Left lung (tissue), 4 donors: ENCODE measurements at regions not wholly inside any gene's neighbourhood (a gene's known extent, or its start where the extent isn't known, plus 50 kb on each side); places are given as distances from the start of the nearest gene placed in this dataset.

Experiments used
- ATAC-seq: fragments of 200-7000 bp; cut with Tn5 transposase; one replicate; pipeline ENCODE4 v1.9.1; 2020; ENCODE audit warnings: moderate library complexity
- DNase-seq, 4 donors: peaks; one replicate each; pipeline ENCODE4 v3.0.0-alpha.2; 2013 to 2020
- H3K27ac ChIP-seq, 2 donors: fragments of 200-600 bp; sonication (generic) in 1 of 2; one replicate each; pipeline versions ENCODE4 v1.5.0 to v1.8.0; 2020 to 2021
- H3K27me3 ChIP-seq, 2 donors: fragments of 200-600 bp; sonication (generic) in 1 of 2; one replicate each; pipeline versions ENCODE4 v1.5.0 to v1.8.0; 2020 to 2021
- H3K36me3 ChIP-seq, 2 donors: fragments of 200-600 bp; sonication (generic) in 1 of 2; one replicate each; pipeline versions ENCODE4 v1.5.0 to v1.8.0; 2020 to 2021
- H3K4me1 ChIP-seq, 2 donors: fragments of 200-600 bp; one replicate each; pipeline ENCODE4 v1.8.0; 2021
- H3K4me3 ChIP-seq, 2 donors: fragments of 200-600 bp; sonication (generic) in 1 of 2; one replicate each; pipeline versions ENCODE4 v1.5.0 to v1.8.0; 2020 to 2021; ENCODE audit warnings: mild to moderate bottlenecking in 1 of 2
- H3K9me3 ChIP-seq, 2 donors: fragments of 200-600 bp; sonication (generic) in 1 of 2; one replicate each; pipeline versions ENCODE4 v1.5.0 to v1.8.0; 2020 to 2021
- CTCF ChIP-seq, 2 donors: fragments of 200-600 bp; sonication (generic) in 1 of 2; IDR thresholded peaks; one replicate each; pipeline versions ENCODE4 v1.5.0 to v1.8.0; 2021; ENCODE audit warnings: antibody characterized with exemption in 2 of 2
- intact Hi-C, 2 donors: fragments of 100-400 bp; cut with DNase I; formaldehyde crosslinking; loops; one replicate each; pipeline versions ENCODE4 v1.11.2 to v1.14.2; 2022
- donor health status: DM: no; HTN: yes; CAD: no.
- donor health status: DM: no; HTN: no; CAD: no.

- no peak for ATAC-seq
- peaks cover 0 to 17% of the 10 kb centered on the region in 2 donors for H3K27me3 ChIP-seq
- no peaks in the 10 kb centered on the region for H3K4me1 ChIP-seq
- peak in 1 of 4 donors; percentile 39 for DNase-seq
- intact Hi-C loops, result no loop called here
- H3K9me3 ChIP-seq, result no peaks in the 10 kb centered on the region
- no peak for TF ChIP-seq CTCF (IDR thresholded peaks at IDR 0.05)
- no peaks in the 10 kb centered on the region for H3K36me3 ChIP-seq
- no peak overlapping the region for H3K4me3 ChIP-seq
- no peak overlapping the region for H3K27ac ChIP-seq
Measured at GRCh38 chr15:77749236-77749997, 116.7 kb upstream of the LINGO1 start.

- no peak for TF ChIP-seq CTCF (IDR thresholded peaks at IDR 0.05)
- H3K4me1 ChIP-seq, result no peaks in the 10 kb centered on the region
- no peaks in the 10 kb centered on the region for H3K36me3 ChIP-seq
- ATAC-seq, result no peak
- H3K9me3 ChIP-seq, result no peaks in the 10 kb centered on the region
- peaks cover 0 to 20% of the 10 kb centered on the region in 2 donors for H3K27me3 ChIP-seq
- no peak overlapping the region for H3K27ac ChIP-seq
- DNase-seq, result peak in 1 of 4 donors; percentile 35
- H3K4me3 ChIP-seq, result no peak overlapping the region
- intact Hi-C loops, result no loop called here
Measured at GRCh38 chr15:77748078-77749064, 115.7 kb upstream of the LINGO1 start.

GRCh38 chr15:77747175-77748077, 114.7 kb upstream of the LINGO1 start:
- TF ChIP-seq CTCF (IDR thresholded peaks at IDR 0.05), result no peak
- intact Hi-C loops, result no loop called here
- no peak overlapping the region for H3K27ac ChIP-seq
- DNase-seq (peak in 1 of 4 donors; percentile 44), ATAC-seq (no peak)
- no peak overlapping the region for H3K4me3 ChIP-seq
- no peaks in the 10 kb centered on the region for H3K9me3 ChIP-seq
- no peaks in the 10 kb centered on the region for H3K4me1 ChIP-seq
- peaks cover 0 to 30% of the 10 kb centered on the region in 2 donors for H3K27me3 ChIP-seq
- H3K36me3 ChIP-seq, result no peaks in the 10 kb centered on the region

- Histone ChIP-seq H3K4me3 (no peak overlapping the region), H3K27ac (no peak overlapping the region), H3K9me3 (no peaks in the 10 kb centered on the region), H3K36me3 (no peaks in the 10 kb centered on the region), H3K27me3 (peaks cover 0 to 37% of the 10 kb centered on the region in 2 donors), H3K4me1 (no peaks in the 10 kb centered on the region)
- no peak for TF ChIP-seq CTCF (IDR thresholded peaks at IDR 0.05)
- no peak for ATAC-seq
- intact Hi-C loops, result no loop called here
- peak in 1 of 4 donors; percentile 59 for DNase-seq
Measured at GRCh38 chr15:77746254-77747174, 113.8 kb upstream of the LINGO1 start.
